ENCODE measurements at regions not wholly inside any gene's neighbourhood (a gene's known extent, or its start where the extent isn't known, plus 50 kb on each side); places are given as distances from the start of the nearest gene placed in this dataset.
"Not testable (repeated sequence)": the region's sequence is repeated elsewhere in the genome, so short reads cannot be mapped to it uniquely, and the experiment has no call there.

DNA sequence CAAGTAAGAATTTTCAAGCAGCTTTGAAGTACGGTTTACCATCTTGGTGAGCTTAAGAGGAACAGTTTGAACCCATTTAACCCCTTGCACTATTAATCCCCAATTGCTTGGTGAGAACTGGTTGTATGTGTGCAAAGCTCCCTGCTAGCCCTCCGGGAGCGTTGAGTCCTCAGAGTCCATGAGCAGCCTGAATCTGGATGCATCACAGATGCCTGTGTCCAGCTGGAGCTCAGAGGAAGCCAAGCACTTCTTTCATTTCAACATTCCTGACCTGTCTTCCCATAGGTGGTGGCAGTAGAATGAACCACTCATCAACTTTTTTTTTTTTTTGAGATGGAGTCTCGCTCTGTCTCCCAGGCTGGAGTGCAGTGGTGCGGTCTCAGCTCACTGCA is 199.9 kb upstream of the IRF2BP2 start:
- H3K9me2 ChIP-seq (ENCODE audit: insufficient read depth, low read length); BruUV-seq (replicated peaks); H3K9me3 ChIP-seq (ENCODE audit: low read length); H3K79me2 ChIP-seq (ENCODE audit: insufficient read depth, low read depth, low read length); POLR2A ChIA-PET; H4K20me1 ChIP-seq (ENCODE audit: insufficient read depth, low read length); H2AFZ ChIP-seq (ENCODE audit: low read length); H3K27ac ChIP-seq (ENCODE audit: low read depth, low read length, poor library complexity, severe bottlenecking); DNase-seq (ENCODE audit: low spot score); H3K4me3 ChIP-seq (ENCODE audit: low read depth, low read length, poor library complexity, severe bottlenecking); intact Hi-C loops (cut with micrococcal nuclease; ENCODE audit: unreplicated experiment); H3K4me1 ChIP-seq (ENCODE audit: insufficient read depth, low read length, poor library complexity, severe bottlenecking); CTCF ChIA-PET (ENCODE audit: unreplicated experiment); H3K4me2 ChIP-seq (ENCODE audit: low read length); H3K36me3 ChIP-seq (ENCODE audit: insufficient read depth, low read length): not testable (repeated sequence)

GRCh38 chr1:234808943-234809853 is 199.2 kb upstream of the IRF2BP2 start:
- H2AFZ ChIP-seq (ENCODE audit: low read length); H3K27ac ChIP-seq (ENCODE audit: low read depth, low read length, poor library complexity, severe bottlenecking); H3K4me1 ChIP-seq (ENCODE audit: insufficient read depth, low read length, poor library complexity, severe bottlenecking); BruUV-seq (replicated peaks); H3K4me2 ChIP-seq (ENCODE audit: low read length); H4K20me1 ChIP-seq (ENCODE audit: insufficient read depth, low read length); H3K4me3 ChIP-seq (ENCODE audit: low read depth, low read length, poor library complexity, severe bottlenecking); POLR2A ChIA-PET; H3K36me3 ChIP-seq (ENCODE audit: insufficient read depth, low read length); CTCF ChIA-PET (ENCODE audit: unreplicated experiment); H3K79me2 ChIP-seq (ENCODE audit: insufficient read depth, low read depth, low read length); H3K9me3 ChIP-seq (ENCODE audit: low read length); H3K9me2 ChIP-seq (ENCODE audit: insufficient read depth, low read length); DNase-seq (ENCODE audit: low spot score); intact Hi-C loops (cut with micrococcal nuclease; ENCODE audit: unreplicated experiment): not testable (repeated sequence)

GRCh38 chr1:234808459-234808858 is 198.5 kb upstream of the IRF2BP2 start:
- H3K4me1 ChIP-seq (ENCODE audit: insufficient read depth, low read length, poor library complexity, severe bottlenecking); POLR2A ChIA-PET; DNase-seq (ENCODE audit: low spot score); H3K4me2 ChIP-seq (ENCODE audit: low read length); H3K9me3 ChIP-seq (ENCODE audit: low read length); H3K9me2 ChIP-seq (ENCODE audit: insufficient read depth, low read length); H3K27ac ChIP-seq (ENCODE audit: low read depth, low read length, poor library complexity, severe bottlenecking); CTCF ChIA-PET (ENCODE audit: unreplicated experiment); BruUV-seq (replicated peaks); H3K36me3 ChIP-seq (ENCODE audit: insufficient read depth, low read length); H3K4me3 ChIP-seq (ENCODE audit: low read depth, low read length, poor library complexity, severe bottlenecking); H2AFZ ChIP-seq (ENCODE audit: low read length); H4K20me1 ChIP-seq (ENCODE audit: insufficient read depth, low read length); H3K79me2 ChIP-seq (ENCODE audit: insufficient read depth, low read depth, low read length); intact Hi-C loops (cut with micrococcal nuclease; ENCODE audit: unreplicated experiment): not testable (repeated sequence)

- H3K27ac ChIP-seq (ENCODE audit: low read depth, low read length, poor library complexity, severe bottlenecking); H3K4me1 ChIP-seq (ENCODE audit: insufficient read depth, low read length, poor library complexity, severe bottlenecking); BruUV-seq (replicated peaks); H2AFZ ChIP-seq (ENCODE audit: low read length); H3K79me2 ChIP-seq (ENCODE audit: insufficient read depth, low read depth, low read length); H3K36me3 ChIP-seq (ENCODE audit: insufficient read depth, low read length); H3K4me3 ChIP-seq (ENCODE audit: low read depth, low read length, poor library complexity, severe bottlenecking); intact Hi-C loops (cut with micrococcal nuclease; ENCODE audit: unreplicated experiment); H3K4me2 ChIP-seq (ENCODE audit: low read length); H4K20me1 ChIP-seq (ENCODE audit: insufficient read depth, low read length); DNase-seq (ENCODE audit: low spot score); H3K9me3 ChIP-seq (ENCODE audit: low read length); CTCF ChIA-PET (ENCODE audit: unreplicated experiment); H3K9me2 ChIP-seq (ENCODE audit: insufficient read depth, low read length): not testable (repeated sequence)
- POLR2A ChIA-PET: interaction anchor here (0.5 kb wide), 1 partner anchor 354 kb away, joined by 3 read pairs; no protein-coding TSS in a partner anchor
Measured at GRCh38 chr1:234807705-234808104, 197.7 kb upstream of the IRF2BP2 start.

- H3K27ac ChIP-seq (ENCODE audit: low read depth, low read length, poor library complexity, severe bottlenecking); H4K20me1 ChIP-seq (ENCODE audit: insufficient read depth, low read length); CTCF ChIA-PET (ENCODE audit: unreplicated experiment); H3K9me3 ChIP-seq (ENCODE audit: low read length); H3K9me2 ChIP-seq (ENCODE audit: insufficient read depth, low read length); H3K4me3 ChIP-seq (ENCODE audit: low read depth, low read length, poor library complexity, severe bottlenecking); H2AFZ ChIP-seq (ENCODE audit: low read length); BruUV-seq (replicated peaks); H3K36me3 ChIP-seq (ENCODE audit: insufficient read depth, low read length); H3K4me2 ChIP-seq (ENCODE audit: low read length); H3K79me2 ChIP-seq (ENCODE audit: insufficient read depth, low read depth, low read length); DNase-seq (ENCODE audit: low spot score); H3K4me1 ChIP-seq (ENCODE audit: insufficient read depth, low read length, poor library complexity, severe bottlenecking); POLR2A ChIA-PET; intact Hi-C loops (cut with micrococcal nuclease; ENCODE audit: unreplicated experiment): not testable (repeated sequence)
Measured at GRCh38 chr1:234802586-234802985, 192.6 kb upstream of the IRF2BP2 start.

DNA sequence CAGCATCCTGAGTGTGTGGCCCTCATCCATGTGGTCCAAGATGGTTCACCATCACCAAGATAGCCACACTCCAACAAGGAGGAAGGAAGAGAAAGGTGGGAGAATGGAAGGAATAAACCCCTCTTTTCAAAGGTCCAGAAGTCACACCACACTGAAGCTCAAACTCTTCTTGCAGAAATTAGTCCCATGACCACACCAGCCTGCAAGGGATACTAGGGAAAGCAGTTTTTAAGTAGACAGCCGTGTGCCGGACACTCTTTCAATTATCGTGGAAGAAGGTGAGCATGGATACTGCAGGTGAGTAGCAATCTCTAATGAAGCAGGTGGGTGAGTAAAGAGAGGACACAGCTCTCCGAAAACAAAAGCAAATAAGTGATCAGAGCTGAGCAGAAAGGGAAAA is 191.7 kb upstream of the IRF2BP2 start:
- CTCF ChIA-PET (ENCODE audit: unreplicated experiment); DNase-seq (ENCODE audit: low spot score); BruUV-seq (replicated peaks): not testable (repeated sequence)

More for the DNA sequence above, 191.7 kb upstream of the IRF2BP2 start:
- H3K9me2 ChIP-seq (ENCODE audit: insufficient read depth, low read length); H3K79me2 ChIP-seq (ENCODE audit: insufficient read depth, low read depth, low read length); H3K4me3 ChIP-seq (ENCODE audit: low read depth, low read length, poor library complexity, severe bottlenecking); H3K4me1 ChIP-seq (ENCODE audit: insufficient read depth, low read length, poor library complexity, severe bottlenecking); H3K36me3 ChIP-seq (ENCODE audit: insufficient read depth, low read length); intact Hi-C loops (cut with micrococcal nuclease; ENCODE audit: unreplicated experiment); H3K4me2 ChIP-seq (ENCODE audit: low read length); H4K20me1 ChIP-seq (ENCODE audit: insufficient read depth, low read length); H3K27ac ChIP-seq (ENCODE audit: low read depth, low read length, poor library complexity, severe bottlenecking); H3K9me3 ChIP-seq (ENCODE audit: low read length); POLR2A ChIA-PET; H2AFZ ChIP-seq (ENCODE audit: low read length): not testable (repeated sequence)

Measured in OCI-LY7 (cell line).